Activated CD8-positive, alpha-beta memory T cell treated with anti-CD3 and anti-CD28 coated beads for 24 hours (primary cell): ENCODE measurements at regions not wholly inside any gene's neighbourhood (a gene's known extent, or its start where the extent isn't known, plus 50 kb on each side); places are given as distances from the start of the nearest gene placed in this dataset.
"Not testable (repeated sequence)": the region's sequence is repeated elsewhere in the genome, so short reads cannot be mapped to it uniquely, and the experiment has no call there.

Experiments used
- DNase-seq: peaks from one replicate; pipeline ENCODE4 v3.0.0-alpha.2; 2020

GRCh38 chr2:155879900-155880299 lies 452.6 kb downstream of the NR4A2 start:
- not testable (repeated sequence) for DNase-seq

DNA sequence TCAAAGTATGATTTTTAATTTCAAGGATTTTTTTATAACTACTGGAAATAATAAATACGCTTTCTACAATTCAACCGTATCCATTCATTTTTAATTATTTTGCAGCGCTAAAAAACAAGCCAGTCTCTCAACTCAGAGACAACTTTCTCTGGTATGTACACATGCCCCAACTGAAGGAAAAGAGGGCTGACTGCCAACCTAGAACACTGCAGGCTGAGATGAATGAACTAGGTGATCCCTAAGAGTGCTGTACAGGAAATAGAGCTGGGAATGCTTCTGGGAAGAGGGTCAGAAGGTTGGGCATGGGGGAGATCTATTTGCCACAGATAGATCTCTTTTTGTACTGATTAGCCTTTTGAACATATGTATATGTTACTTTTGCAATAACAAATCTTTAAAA lies 460.1 kb downstream of the NR4A2 start:
- no peak for DNase-seq

DNA sequence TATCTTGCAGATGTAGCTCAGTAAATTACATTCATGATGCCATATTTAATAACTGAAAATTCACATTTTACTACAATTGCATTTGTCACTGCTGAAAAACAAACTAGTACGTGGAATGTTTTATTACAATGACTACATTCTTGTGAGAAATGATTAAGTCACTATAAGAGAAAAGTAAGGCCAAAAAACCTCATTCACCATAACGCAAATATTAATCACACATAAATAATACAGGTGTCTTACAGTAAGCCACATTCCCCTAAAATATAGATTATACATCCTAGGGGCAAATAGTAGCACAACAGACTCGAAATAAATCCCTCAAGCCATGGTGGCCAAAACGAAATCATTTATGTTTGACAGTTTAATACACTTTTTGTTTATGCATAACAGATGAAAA lies 460.6 kb downstream of the NR4A2 start:
- DNase-seq, result no peak

- DNase-seq, result no peak
These were observed 465.0 kb downstream of the NR4A2 start for GRCh38 chr2:155867564-155867963.

DNA sequence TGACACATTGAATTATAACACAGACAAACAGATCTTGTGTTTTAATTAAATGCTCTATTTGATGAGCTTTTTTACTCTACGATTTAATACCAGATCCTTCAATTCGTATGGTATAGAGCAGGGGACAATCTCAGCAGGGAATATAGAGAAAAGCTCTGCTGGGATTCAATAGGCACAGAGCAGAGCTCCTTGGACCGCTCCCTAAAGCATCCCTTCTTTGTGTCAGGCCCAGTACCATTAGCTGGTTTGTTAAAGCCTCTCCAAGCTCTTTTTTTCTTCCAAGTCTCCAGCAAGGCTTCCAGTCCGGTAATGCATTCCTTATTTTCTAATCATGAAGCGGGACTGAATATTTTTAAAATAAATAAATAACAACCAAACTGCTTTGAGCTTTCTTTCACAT lies 466.0 kb downstream of the NR4A2 start:
- DNase-seq, result no peak

GRCh38 chr2:155852156-155852555 lies 480.4 kb downstream of the NR4A2 start:
- no peak for DNase-seq

DNA sequence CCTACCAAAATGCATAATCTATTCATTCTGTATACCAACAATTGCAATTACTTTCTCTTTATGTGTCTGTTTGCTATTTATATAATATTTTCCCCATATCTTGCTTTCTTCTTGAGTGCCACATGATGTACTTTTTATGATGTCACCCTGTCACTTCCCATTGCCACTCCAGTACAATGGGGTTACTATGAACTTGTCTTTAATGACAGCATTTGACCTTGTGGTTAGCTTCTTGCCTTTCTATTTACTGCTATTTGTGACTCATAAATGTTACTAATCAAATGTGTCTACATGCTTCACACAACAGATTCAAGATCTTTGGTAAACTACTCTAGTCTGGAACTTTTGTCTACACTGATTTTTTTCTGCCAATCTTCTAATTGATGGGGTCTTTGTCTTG lies 486.3 kb downstream of the NR4A2 start:
- no peak for DNase-seq

GRCh38 chr2:155844461-155844860 lies 488.1 kb downstream of the NR4A2 start:
- DNase-seq, result no peak

GRCh38 chr2:155842103-155842502 lies 490.4 kb downstream of the NR4A2 start:
- DNase-seq, result no peak

- DNase-seq, result no peak
These were observed 491.1 kb downstream of the NR4A2 start for GRCh38 chr2:155841442-155841841.

- DNase-seq, result no peak
These were observed 491.9 kb downstream of the NR4A2 start for GRCh38 chr2:155840661-155841060.

DNA sequence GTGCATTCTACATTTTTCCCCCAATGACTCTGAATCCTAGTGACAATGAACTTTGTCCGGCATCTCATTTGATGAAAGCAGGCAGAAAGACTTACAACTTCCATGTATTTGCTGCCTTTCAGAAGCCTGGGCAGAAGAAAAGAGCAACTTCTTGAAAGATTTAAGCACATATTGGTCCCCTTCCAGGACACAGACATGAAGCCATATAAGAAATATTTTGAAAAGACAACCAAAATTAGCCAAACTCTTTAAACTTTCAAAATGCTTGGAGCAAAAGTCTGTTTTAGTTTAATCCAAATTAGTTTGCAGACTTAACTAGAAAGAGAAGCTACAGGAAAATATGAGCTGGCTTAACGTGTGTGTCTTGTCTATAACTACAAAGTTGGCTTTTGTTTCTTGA lies 492.5 kb downstream of the NR4A2 start:
- no peak for DNase-seq

DNA sequence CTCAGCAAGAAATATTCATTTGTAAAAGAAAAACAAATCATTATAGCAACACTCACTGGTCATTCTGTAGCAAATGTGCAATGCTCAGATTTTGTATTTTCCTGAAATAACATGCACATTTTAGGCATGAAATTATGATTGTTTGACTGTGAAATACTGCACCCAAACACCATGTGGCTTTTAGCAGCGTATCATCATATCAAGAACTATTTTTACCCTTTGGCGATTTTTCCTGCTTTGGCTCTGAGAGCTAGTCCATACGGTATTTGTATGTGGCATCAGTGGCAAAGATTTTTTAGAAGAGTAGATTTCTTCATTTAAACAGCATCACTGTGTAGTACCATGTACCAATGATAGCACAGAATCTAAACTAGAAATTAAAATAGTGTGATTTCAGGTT lies 493.1 kb downstream of the NR4A2 start:
- DNase-seq, result no peak

DNA sequence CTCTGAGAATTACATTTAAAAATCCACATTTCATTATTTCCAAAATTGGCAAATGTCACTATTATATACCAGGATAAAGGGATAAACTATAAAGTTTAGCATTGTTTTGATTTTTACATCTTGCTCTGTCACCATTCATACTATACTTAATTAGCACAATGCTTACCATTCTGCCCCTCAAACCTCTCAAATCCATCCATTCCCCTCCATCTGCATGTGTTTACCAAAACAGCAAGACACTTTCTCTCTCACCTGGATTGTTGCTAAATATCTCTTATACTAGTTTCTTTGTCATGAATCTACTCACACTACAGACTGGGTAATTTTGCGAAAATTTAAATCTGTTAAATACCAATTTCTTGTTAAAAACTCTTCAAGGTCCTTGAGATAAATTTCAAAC lies 496.1 kb downstream of the NR4A2 start:
- DNase-seq, result no peak

- no peak for DNase-seq
These were observed 501.5 kb downstream of the NR4A2 start for GRCh38 chr2:155830817-155831579.

DNA sequence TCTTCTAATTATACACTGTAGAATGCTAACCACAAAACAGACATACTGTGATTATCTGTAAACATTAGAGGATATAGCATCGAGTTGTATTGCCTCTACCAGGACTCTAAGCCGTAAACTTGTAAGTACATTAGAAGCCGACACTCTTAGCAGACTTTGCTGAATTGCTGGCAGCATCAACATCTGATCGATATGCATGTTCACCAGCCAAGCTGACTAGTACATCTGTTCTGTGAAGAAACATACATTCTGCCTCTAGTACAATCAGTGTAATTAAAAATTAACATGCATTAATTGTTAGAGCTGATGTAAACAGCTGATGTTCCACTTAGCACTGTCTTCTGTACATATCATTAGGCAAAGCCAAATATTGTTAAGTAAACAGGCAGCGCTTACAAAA lies 502.2 kb downstream of the NR4A2 start:
- no peak for DNase-seq

DNA sequence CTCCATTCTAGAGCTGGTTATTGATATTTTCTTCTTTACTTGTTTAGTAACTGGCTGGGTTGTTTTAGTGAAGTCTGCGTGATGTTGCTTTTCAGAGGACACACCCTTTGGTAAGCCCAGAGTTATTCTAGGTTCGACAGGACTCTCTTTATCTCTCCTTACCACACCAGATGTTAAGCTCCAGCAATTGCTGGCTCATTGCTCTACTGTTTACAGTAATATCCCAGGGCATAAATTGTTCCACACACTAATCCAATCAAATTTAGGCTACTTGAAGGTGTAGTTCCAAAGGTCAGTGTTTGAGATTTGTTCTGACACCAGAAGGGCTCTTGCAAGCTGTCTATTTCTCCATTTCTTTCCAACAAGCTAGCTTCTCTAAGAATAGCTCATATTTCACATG lies 506.6 kb downstream of the NR4A2 start:
- DNase-seq, result no peak

DNA sequence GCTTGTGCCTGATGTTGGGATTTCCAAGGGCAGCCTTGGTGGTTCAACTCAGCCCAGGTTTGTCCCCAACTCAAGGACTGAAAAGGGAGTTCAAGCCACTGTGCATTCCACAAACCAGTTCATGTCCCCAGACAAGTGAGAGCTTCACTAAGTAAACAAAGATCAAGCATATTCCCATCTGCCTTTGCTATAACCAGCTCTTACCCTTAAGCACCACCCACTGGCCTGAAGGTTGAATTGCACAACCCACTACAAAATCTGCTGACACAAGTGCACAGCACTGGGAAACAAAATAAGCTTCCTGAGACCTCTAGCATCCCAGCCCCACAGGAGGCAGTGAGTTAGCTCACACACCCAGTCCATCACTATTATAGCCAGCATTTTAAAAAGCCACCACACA lies 516.7 kb downstream of the NR4A2 start:
- DNase-seq, result no peak

DNA sequence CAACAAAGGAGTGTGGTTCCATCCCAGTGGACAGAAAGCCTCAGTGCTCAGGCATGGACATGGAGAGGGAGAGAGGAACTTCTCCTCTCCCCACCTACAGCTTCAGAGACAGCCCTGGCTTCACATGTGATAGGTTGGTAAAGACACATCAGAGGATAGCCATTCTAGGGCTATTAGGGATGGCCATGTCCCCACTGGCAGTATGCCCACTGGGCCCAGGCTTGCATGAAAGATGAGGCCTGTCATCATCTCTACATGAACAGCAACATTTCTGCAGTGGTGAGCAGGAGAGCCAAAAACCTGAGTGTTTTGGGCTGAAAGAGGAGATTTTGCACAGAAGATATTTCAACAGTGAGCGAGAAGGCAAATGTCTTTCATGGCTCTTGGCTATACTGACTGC lies 517.2 kb downstream of the NR4A2 start:
- DNase-seq, result no peak

GRCh38 chr2:155810411-155810810 lies 522.1 kb downstream of the NR4A2 start:
- DNase-seq, result no peak

DNA sequence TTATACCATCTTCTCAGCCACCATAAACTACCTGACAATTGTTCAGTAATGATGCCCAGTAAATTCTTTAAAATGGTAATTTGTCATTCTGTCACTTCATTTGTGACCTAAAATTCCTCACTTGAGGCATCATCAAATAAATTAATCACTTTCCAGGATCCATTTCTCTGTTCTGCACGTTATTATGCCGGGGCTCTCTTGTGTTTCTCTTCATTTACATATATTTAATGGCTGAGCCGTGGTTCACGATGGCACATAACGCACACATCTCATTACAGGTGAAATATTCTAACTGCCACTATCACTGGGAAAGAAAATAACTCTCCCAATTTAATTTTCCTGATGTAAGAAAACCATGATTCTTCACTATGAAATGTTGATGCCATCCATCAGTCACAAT lies 529.6 kb downstream of the NR4A2 start:
- no peak for DNase-seq

- no peak for DNase-seq
These were observed 539.9 kb downstream of the NR4A2 start for GRCh38 chr2:155792666-155793065.

GRCh38 chr2:155770516-155770915 lies 562.0 kb downstream of the NR4A2 start:
- DNase-seq, result no peak

DNA sequence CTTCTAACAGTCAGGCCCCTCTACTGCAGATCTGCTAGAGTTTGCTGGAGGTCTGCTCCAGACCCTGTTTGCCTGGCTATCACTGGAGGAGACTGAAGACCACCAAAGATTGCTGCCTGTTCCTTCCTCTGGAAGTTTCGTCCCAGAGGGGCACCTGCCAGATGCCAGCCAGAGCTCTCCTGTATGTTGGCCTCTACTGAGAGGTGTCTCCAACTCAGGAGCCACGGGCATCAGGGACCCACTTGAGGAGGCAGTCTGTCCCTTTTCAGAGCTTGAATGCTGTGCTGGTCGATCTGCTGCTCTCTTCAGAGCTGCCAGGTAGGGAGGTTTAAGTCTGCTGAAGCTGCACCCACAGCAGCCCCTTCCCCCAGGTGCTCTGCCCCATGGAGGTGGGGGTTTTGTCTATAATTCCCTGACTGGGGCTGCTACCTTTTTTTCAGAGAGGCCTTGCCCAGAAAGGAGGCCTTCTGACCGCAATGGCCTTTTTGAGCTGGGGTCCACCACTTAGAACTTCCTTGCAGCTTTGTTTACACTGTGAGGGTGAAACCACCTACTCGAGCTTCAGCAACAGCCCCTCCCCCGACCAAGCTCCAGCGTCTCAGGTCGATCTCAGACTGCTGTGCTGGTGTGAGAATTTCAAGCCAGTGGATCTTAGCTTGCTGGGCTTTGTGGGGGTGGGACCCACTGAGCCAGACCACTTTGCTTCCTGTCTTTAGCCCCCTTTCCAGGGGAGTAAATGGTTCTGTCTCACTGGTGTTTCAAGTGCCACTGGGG lies 566.0 kb downstream of the NR4A2 start:
- DNase-seq, result no peak

- DNase-seq, result no peak
These were observed 577.0 kb downstream of the NR4A2 start for GRCh38 chr2:155755481-155755880.
